Heart left ventricle (tissue), 16 donors: ENCODE measurements at regions not wholly inside any gene's neighbourhood (a gene's known extent, or its start where the extent isn't known, plus 50 kb on each side); places are given as distances from the start of the nearest gene placed in this dataset.

Experiments used
- ATAC-seq, 4 donors: fragments of 200-7000 bp; cut with Tn5 transposase; one replicate each; pipeline ENCODE4 v1.9.1; 2020 to 2022; ENCODE audit warnings: moderate library complexity in 4 of 4, mild to moderate bottlenecking in 3 of 4, moderate number of reproducible peaks in 1 of 4
- DNase-seq, 5 donors: peaks; one replicate each; pipeline ENCODE4 v3.0.0-alpha.2; 2020
- H3K27ac ChIP-seq, 12 donors: fragments of 200-600 bp; sonication (generic) in 4 of 12; one replicate each; pipeline versions ENCODE4 v1.5.0 to v1.8.0; 2016 to 2022; ENCODE audit warnings: mild to moderate bottlenecking in 2 of 12
- H3K27me3 ChIP-seq, 9 donors: fragments of 200-600 bp; sonication (generic) in 2 of 9; one replicate each; pipeline versions ENCODE4 v1.5.1 to v1.8.0; 2016 to 2022; ENCODE audit warnings: mild to moderate bottlenecking in 3 of 9
- H3K36me3 ChIP-seq, 9 donors: fragments of 200-600 bp; sonication (generic) in 2 of 9; one replicate each; pipeline versions ENCODE4 v1.5.0 to v1.8.0; 2018 to 2022; ENCODE audit warnings: mild to moderate bottlenecking in 2 of 9
- H3K4me1 ChIP-seq, 12 donors: fragments of 200-600 bp; sonication (generic) in 4 of 12; one replicate each; pipeline versions ENCODE4 v1.5.0 to v1.8.0; 2016 to 2022; ENCODE audit warnings: mild to moderate bottlenecking in 3 of 12
- H3K4me3 ChIP-seq, 12 donors: fragments of 200-600 bp; sonication (generic) in 4 of 12; one replicate each; pipeline versions ENCODE4 v1.5.0 to v1.8.0; 2017 to 2022; ENCODE audit warnings: mild to moderate bottlenecking in 9 of 12, moderate library complexity in 4 of 12
- H3K9me3 ChIP-seq, 12 donors: fragments of 200-600 bp; sonication (generic) in 4 of 12; one replicate each; pipeline versions ENCODE4 v1.5.0 to v1.8.0; 2016 to 2022; ENCODE audit warnings: mild to moderate bottlenecking in 1 of 12
- POLR2A ChIP-seq, 2 donors: fragments of 450-650 bp; IDR thresholded peaks; one replicate each; pipeline ENCODE4 v1.6.1; 2017; ENCODE audit warnings: antibody characterized with exemption in 2 of 2, mild to moderate bottlenecking in 2 of 2, moderate library complexity in 2 of 2
- WGBS, 4 donors: extraction: QIAGEN DNeasy Blood & Tissue Kit in 2 of 4; methylation state at CpG; one replicate each; pipeline versions ENCODE4 v1.1.5 to v1.1.7; 2013 to 2018; 5-methylcytosine and 5-hydroxymethylcytosine counted together
- intact Hi-C, 10 donors: fragments of 100-400 bp; cut with DNase I; formaldehyde crosslinking; loops; one replicate each; pipeline versions ENCODE4 v1.11.1 to v1.14.2; 2022
- TF ChIP-seq, protein P1 (sequence below), 12 donors: fragments of 200-600 bp; sonication (generic) in 4 of 12; IDR thresholded peaks; one replicate each; pipeline versions ENCODE4 v1.5.0 to v1.8.0; 2018 to 2022; ENCODE audit warnings: antibody characterized with exemption in 12 of 12, mild to moderate bottlenecking in 5 of 12
- donor health status: ischemic (EF 13 %, LVEDD 7.1; RV severe dilation, severe dysfunction).
- donor health status: healthy with polysubstance abuse.
- donor health status: DM: no; HTN: yes; CAD: no.
- donor health status: DM: no; HTN: no; CAD: no.
- donor health status: ischemic (EF 25% LVEDD 6.9; RV normal size, moderate dysfunction).
- donor health status: ischemic (EF 25% LVEDD 5.7; RV mildly dilated, moderate dysfunction).
- donor health status: healthy.
- donor health status: DM: yes; HTN: yes; CAD: no.
- donor health status: ischemic (EF 35%, LVEDD 5.7; RV mildly dilated, moderate dysfunction).
- donor health status: nonischemic (EF 11% LVEDD 7.7; RV severe dilation, severe dysfunction).
- donor health status: DM: yes; HTN: yes; CAD: no.
- donor health status: PGD.
- donor health status: ischemic (EF 29% LVEDD 5.4; RV normal size, mild dysfunction).
- donor health status: nonischemic (EF 23%, LVEDD 6.1; RV moderate dilation, normal function).

DNA sequence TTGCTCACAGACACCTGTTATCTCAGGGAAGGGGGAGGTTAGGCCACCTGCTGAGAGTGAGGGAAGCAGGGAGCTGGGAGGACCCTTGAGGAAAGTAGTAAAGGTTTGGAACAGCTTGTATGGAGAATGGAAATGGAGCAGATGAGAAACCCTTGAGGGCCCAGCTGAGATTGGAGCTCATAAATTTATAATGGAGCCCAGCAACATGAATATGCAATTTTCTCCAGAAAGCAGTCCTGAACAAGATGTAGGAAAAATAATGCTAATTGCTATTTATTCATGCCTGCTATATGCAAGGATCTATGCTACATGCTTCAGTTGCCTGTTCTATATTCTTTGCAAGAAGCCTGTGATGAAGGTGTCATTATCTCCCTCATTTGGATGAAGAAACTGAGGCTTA, 67.5 kb upstream of the LEF1 start:
- intact Hi-C loops: no loop called here
- Histone ChIP-seq H3K36me3 (no peaks in the 10 kb centered on the region), H3K27me3 (peaks cover 0 to 5% (median 0%) of the 10 kb centered on the region in 9 donors), H3K9me3 (peaks cover 0 to 12% (median 0%) of the 10 kb centered on the region in 12 donors), H3K27ac (no peak overlapping the region), H3K4me1 (no peaks in the 10 kb centered on the region), H3K4me3 (no peak overlapping the region)
- DNase-seq (no peak), ATAC-seq (no peak)
- no peak for TF ChIP-seq POLR2A (IDR thresholded peaks at IDR 0.05)
- TF ChIP-seq, protein P1, sequence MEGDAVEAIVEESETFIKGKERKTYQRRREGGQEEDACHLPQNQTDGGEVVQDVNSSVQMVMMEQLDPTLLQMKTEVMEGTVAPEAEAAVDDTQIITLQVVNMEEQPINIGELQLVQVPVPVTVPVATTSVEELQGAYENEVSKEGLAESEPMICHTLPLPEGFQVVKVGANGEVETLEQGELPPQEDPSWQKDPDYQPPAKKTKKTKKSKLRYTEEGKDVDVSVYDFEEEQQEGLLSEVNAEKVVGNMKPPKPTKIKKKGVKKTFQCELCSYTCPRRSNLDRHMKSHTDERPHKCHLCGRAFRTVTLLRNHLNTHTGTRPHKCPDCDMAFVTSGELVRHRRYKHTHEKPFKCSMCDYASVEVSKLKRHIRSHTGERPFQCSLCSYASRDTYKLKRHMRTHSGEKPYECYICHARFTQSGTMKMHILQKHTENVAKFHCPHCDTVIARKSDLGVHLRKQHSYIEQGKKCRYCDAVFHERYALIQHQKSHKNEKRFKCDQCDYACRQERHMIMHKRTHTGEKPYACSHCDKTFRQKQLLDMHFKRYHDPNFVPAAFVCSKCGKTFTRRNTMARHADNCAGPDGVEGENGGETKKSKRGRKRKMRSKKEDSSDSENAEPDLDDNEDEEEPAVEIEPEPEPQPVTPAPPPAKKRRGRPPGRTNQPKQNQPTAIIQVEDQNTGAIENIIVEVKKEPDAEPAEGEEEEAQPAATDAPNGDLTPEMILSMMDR (IDR thresholded peaks at IDR 0.05): no peak

DNA sequence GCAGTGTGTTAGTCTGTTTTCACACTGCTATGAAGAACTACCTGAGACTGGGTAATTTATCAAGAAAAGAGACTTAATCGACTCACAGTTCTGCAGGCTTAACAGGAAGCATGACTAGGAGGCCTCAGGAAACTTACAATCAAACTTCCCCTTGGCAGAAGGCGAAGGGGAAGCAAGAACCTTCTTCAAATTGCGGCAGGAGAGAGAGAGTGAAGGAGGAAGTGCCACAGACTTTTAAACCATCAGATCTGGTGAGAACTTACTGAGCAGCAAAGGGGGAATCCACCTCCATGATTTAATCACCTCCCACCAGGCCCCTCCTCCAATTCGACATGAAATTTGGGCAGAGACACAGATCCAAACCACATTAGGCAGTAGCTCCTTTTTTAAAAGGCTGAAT, 59.2 kb upstream of the LEF1 start:
- no peak overlapping the region for H3K27ac ChIP-seq
- intact Hi-C loops: no loop called here
- 68 to 70% (median 69%) methylated on average over 4 of the region's 4 CpGs for WGBS, 4 donors
- H3K4me1 ChIP-seq: no peaks in the 10 kb centered on the region
- H3K9me3 ChIP-seq: peaks cover 0 to 12% (median 0%) of the 10 kb centered on the region in 12 donors
- no peak overlapping the region for H3K4me3 ChIP-seq
- DNase-seq: no peak
- H3K27me3 ChIP-seq: no peaks in the 10 kb centered on the region
- no peak for TF ChIP-seq POLR2A (IDR thresholded peaks at IDR 0.05)
- TF ChIP-seq, protein P1 (IDR thresholded peaks at IDR 0.05): no peak
- no peak for ATAC-seq
- H3K36me3 ChIP-seq: no peaks in the 10 kb centered on the region

DNA sequence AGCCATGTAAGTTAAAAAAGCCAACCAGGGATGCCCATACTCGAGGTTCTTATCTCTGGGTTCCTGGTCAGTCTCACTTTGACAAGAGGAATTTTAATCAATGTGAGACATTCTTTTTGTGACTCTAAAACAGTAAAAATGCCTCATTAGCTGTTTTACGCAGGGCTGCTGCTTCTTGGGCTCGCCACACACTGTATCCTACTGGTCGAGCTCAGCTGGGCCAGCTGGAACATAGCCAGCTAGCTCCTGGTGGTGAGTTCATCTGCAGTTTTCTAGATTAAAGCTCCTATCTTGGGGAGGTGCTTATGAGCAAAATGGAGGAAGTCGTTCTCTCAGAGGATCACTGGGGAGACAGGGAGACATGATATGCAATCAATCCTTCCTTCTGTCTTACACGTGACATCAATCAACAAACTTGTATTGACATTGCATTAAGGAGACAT, 55.9 kb upstream of the LEF1 start:
- TF ChIP-seq, protein P1 (IDR thresholded peaks at IDR 0.05): no peak
- TF ChIP-seq POLR2A (IDR thresholded peaks at IDR 0.05): no peak
- intact Hi-C loops: no loop called here

DNA sequence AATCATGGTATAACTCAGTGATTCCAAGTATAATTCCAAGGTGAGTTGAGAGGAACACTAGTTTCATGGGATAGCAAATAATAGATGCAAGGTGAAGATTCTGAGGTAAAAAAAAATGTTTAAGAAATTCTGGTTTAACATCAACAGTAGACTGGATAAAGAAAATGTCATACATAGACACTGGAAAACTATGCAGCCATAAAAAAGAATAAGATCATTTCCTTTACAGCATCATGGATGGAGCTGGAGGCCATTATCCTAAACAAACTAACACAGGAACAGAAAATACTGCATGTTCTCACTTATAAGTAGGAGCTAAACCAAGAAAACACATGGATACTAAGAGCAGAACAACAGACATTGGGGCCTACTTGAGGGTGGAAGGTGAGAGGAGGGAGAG, 54.6 kb upstream of the LEF1 start:
- no peaks in the 10 kb centered on the region for H3K27me3 ChIP-seq
- H3K4me1 ChIP-seq: no peaks in the 10 kb centered on the region
- no peak overlapping the region for H3K4me3 ChIP-seq
- no peaks in the 10 kb centered on the region for H3K9me3 ChIP-seq
- no peaks in the 10 kb centered on the region for H3K36me3 ChIP-seq
- no peak for DNase-seq
- intact Hi-C loops: no loop called here
- no peak for ATAC-seq
- TF ChIP-seq POLR2A (IDR thresholded peaks at IDR 0.05): no peak
- no peak overlapping the region for H3K27ac ChIP-seq

More for the DNA sequence above, 55.9 kb upstream of the LEF1 start:
- no peaks in the 10 kb centered on the region for H3K4me1 ChIP-seq
- no peaks in the 10 kb centered on the region for H3K9me3 ChIP-seq
- no peak for ATAC-seq
- WGBS, 4 donors: 11 to 23% (median 18%) methylated on average over 6 of the region's 6 CpGs
- no peak overlapping the region for H3K27ac ChIP-seq
- no peaks in the 10 kb centered on the region for H3K27me3 ChIP-seq
- H3K4me3 ChIP-seq: no peak overlapping the region
- H3K36me3 ChIP-seq: no peaks in the 10 kb centered on the region
- peak in 1 of 5 donors; percentile 62 for DNase-seq

DNA sequence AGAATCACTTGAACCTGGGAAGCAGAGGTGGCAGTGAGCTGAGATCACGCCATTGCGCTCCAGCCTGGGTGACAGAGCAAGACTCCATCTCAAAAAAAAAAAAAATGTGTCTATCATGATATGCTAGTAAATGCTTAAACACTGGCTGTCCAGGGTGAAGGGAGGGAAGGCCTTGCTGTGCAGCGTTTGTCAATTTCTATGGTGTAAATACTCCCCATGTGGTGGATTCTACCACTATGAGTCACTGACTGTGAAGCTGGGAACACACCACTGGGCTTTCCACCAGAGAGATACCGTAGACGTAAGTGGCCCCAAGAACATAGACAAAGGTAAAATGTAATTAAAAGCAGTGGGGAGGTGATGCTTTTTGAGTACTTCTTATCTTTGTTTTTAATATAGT, 51.3 kb upstream of the LEF1 start:
- intact Hi-C loops: no loop called here
- H3K36me3 ChIP-seq: no peaks in the 10 kb centered on the region
- no peaks in the 10 kb centered on the region for H3K4me1 ChIP-seq
- no peak for TF ChIP-seq POLR2A (IDR thresholded peaks at IDR 0.05)
- TF ChIP-seq, protein P1 (IDR thresholded peaks at IDR 0.05): no peak
- no peak overlapping the region for H3K4me3 ChIP-seq
- H3K27me3 ChIP-seq: no peaks in the 10 kb centered on the region
- no peak for ATAC-seq
- H3K27ac ChIP-seq: no peak overlapping the region
- WGBS, 4 donors: 88 to 94% (median 92%) methylated on average over 5 of the region's 5 CpGs
- DNase-seq: no peak
- H3K9me3 ChIP-seq: no peaks in the 10 kb centered on the region
